Gastrocnemius medialis (tissue), 4 donors: ENCODE measurements at regions not wholly inside any gene's neighbourhood (a gene's known extent, or its start where the extent isn't known, plus 50 kb on each side); places are given as distances from the start of the nearest gene placed in this dataset.

Experiments used
- POLR2A ChIP-seq, 2 donors: fragments of 450-650 bp; IDR thresholded peaks; one replicate each; pipeline ENCODE4 v1.6.1; 2017; ENCODE audit warnings: antibody characterized with exemption in 2 of 2, mild to moderate bottlenecking in 2 of 2, moderate library complexity in 2 of 2
- TF ChIP-seq, protein P1 (sequence below), 5 experiments: fragments of 450-650 bp in 3 of 5; fragments of 200-600 bp in 2 of 5; sonication (generic) in 2 of 5; IDR thresholded peaks in 4 of 5; conservative IDR thresholded peaks in 1 of 5; 1 replicate in 4 of 5; 2 replicates in 1 of 5; pipeline ENCODE4 v1.5.1; 2016 to 2019; ENCODE audit warnings: antibody characterized with exemption in 5 of 5, mild to moderate bottlenecking in 3 of 5, moderate library complexity in 3 of 5

DNA sequence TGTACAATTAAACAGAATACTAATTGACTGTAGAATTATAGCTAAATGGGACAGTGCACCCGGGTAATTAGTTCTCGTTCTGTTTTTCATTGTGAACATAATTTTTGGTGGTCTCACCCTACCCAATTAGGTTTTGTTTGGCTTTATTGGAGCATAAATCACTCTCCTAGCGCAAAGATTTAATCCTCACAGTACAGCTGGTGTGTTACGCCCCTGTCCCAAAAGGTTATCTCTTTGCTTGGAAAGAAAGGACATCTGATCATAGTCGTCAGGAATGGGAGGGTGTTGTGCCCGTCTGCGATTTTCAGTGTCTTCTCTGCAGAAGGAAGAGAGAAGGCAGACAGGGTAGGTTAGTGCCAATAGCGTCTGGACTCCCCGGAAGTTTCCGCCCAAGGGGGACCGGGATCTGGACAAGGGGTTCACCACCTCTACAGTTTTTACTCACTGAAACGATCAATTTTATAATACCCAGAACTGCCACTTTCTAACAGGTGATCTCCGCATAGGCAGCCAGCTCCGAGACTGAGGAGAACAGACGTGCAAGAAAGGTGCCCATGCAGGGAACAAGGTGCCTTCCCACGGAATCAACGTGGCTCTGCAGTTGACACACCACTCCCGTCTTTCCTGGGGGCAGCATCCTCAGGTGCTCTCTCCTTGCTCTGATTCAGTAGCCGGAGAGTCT is 617.4 kb upstream of the CDH4 start:
- TF ChIP-seq, protein P1, sequence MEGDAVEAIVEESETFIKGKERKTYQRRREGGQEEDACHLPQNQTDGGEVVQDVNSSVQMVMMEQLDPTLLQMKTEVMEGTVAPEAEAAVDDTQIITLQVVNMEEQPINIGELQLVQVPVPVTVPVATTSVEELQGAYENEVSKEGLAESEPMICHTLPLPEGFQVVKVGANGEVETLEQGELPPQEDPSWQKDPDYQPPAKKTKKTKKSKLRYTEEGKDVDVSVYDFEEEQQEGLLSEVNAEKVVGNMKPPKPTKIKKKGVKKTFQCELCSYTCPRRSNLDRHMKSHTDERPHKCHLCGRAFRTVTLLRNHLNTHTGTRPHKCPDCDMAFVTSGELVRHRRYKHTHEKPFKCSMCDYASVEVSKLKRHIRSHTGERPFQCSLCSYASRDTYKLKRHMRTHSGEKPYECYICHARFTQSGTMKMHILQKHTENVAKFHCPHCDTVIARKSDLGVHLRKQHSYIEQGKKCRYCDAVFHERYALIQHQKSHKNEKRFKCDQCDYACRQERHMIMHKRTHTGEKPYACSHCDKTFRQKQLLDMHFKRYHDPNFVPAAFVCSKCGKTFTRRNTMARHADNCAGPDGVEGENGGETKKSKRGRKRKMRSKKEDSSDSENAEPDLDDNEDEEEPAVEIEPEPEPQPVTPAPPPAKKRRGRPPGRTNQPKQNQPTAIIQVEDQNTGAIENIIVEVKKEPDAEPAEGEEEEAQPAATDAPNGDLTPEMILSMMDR (IDR thresholded peaks at IDR 0.05 in 4 of 5, conservative IDR thresholded peaks at IDR 0.05 in 1 of 5) = no peak
- TF ChIP-seq POLR2A (IDR thresholded peaks at IDR 0.05) = no peak
